HG03159 (cell line): ENCODE measurements at regions not wholly inside any gene's neighbourhood (a gene's known extent, or its start where the extent isn't known, plus 50 kb on each side); places are given as distances from the start of the nearest gene placed in this dataset.
"Not testable (repeated sequence)": the region's sequence is repeated elsewhere in the genome, so short reads cannot be mapped to it uniquely, and the experiment has no call there.

Experiments used
- ATAC-seq: cut with Tn5 transposase; IDR thresholded peaks from one replicate; pipeline ENCODE4 v1.9.1; 2021; ENCODE audit warnings: mild to moderate bottlenecking, moderate library complexity; ENCODE audit not compliant: unreplicated experiment

DNA sequence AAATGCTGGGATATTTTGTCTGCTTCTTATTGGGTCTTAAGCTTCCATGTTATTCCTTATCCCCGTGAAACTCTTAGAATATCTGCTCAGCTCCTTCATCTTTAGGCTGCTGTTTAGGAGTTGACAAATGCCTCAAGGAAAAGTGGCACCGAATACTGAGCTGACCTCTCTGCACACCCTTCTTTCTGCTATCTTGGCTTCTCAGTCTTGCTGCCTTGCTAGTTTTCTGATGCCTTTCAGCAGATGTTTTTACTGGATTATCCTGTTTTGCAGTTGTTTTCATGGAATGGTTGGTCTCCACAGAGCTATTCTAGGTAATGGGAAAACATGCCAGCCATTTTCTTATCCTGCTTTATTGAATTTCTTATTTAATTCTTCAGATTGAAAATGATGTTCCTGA, 86.3 kb downstream of the GYPE start:
- no peak for ATAC-seq

DNA sequence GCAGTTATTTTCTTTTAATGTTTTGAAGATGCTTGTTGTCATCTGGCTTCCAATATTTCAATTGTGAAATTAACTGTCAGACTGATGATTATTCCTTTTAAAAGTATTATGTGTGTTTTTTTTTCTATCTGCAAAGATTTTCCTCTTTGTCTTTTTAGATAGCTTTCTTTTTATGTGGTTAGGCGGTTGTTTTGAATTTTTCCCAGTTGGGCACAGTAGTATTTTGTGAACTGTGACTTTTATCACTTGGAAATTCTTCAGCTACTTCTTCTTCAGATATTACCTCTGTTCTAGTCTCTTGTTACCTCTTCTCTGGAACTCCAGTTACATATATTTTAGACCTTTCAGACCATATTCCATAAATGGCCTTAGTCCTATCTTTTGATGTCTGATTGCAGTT, 87.5 kb downstream of the GYPE start:
- not testable (repeated sequence) for ATAC-seq

DNA sequence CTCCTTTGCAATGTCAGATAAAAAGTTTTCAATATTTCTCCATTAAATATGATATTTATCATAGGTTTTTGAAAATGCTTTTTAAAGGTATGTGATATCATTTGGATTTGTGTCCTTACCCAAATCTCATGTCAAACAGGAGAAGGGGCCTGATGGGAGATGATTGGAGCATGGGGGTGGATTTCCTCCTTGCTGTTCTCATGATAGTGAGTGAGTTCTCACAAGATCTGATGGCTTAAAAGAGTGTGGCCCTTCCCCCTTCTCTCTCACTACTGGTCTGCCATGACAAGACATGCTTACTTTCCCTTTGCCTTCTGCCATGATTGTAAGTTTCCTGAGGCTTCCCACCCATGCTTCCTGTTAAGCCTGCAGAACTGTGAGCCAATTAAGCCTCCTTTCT, 90.0 kb downstream of the GYPE start:
- ATAC-seq, result not testable (repeated sequence)

DNA sequence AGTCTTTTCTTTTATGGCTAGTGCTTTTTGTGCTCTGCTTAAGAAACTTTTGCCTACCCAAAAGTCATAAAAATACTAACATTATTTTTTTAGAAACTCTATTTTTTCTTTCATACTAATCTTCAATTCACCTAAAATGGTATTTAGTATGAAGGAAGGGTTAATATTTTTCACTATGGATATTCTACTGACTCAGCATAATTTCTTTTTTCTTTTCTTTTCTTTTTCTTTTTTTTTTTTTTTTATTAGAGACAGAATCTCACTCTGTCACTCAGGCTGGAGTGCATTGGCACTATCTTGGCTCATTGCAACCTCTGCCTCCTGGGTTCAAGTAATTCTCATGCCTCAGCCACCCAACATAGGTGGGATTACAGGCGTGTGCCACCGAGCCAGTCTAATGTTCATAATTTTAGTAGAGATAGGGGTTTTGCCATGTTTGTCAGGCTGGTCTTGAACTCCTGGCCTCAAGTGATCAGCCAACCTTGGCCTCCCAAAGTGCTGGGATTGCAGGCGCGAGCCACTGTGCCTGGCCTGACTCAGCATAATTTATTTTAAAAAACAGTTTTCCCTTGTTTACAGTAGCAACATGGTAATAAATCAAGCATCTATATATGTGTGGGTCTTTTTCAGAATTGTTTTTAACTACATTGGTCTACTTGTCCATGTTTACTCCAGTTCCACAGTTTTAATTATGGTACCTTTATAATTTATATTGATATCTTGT, 91.8 kb downstream of the GYPE start:
- ATAC-seq, result not testable (repeated sequence)

DNA sequence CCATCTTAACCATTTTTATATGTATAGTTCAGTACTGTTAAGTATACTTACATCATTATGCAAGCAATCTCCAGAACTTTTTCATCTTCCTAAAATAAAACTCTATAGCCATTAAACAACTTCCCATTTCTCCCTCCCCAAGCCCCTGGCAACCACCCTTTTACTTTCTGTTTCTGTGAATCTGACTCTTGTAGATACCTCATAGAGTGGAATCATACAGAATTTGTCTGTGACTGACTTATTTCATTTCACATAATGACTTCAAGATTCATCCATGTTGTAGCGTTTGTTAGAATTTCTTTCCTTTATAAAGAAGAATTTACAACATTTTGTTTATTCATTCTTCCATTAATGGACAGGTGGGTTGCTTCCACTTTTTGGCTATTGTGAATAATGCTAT, 91.2 kb upstream of the FREM3 start:
- ATAC-seq, result not testable (repeated sequence)

DNA sequence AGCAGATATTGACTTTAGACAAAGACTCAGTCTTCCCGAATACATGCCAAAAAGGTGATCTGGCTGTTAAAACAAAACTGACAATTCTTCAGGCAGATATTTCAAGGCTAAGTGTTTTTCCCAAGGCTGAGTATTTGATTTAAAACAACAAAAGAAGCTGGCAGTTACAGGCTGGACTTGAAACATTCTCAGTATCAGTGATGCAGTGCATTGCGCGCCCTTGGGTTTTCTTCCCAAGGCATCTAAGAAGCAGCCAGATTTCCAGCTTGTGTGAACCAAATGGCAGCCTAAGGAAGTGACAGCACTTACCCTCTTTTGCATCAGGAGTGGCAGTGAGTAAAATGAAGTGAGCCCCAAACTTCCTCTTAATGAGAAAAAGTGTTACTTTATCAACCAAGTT, 90.0 kb upstream of the FREM3 start:
- ATAC-seq, result not testable (repeated sequence)

DNA sequence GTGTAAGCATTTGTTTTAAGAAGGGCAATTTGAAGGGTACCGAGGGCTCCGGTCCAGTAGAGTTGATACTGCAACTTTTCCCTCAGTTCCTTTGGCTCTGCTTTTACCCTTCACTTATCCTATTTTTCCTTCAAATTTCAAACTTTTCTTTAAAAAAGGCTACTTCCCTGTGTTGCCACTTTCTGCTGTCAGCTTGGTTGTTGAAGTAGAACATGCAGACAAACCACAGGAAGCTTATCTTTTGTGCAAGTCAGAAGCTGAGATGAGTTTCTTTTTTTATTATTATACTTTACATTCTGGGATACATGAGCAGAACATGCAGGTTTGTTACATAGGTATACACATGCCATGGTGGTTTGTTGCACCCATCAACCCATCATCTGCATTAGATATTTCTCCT, 89.1 kb upstream of the FREM3 start:
- not testable (repeated sequence) for ATAC-seq

DNA sequence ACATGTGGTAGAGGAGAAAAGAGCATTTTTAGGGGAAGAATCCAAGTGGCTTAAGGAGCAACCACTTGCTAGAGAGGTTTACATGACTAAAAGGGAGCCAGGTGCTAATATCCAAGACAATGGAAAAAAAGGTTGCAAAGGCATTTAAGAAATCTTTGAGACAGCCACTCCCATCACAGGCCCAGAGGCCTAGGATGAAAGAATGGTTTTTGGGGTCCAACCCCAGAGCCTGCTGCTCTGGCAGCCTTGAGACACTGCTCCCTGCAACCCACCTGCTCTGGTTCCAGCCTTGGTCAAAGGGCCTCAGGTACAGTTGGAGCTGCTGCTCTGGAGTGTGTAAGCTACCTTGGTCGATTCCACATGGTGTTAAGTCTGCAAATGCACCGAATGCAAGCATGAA, 84.1 kb upstream of the FREM3 start:
- no peak for ATAC-seq

DNA sequence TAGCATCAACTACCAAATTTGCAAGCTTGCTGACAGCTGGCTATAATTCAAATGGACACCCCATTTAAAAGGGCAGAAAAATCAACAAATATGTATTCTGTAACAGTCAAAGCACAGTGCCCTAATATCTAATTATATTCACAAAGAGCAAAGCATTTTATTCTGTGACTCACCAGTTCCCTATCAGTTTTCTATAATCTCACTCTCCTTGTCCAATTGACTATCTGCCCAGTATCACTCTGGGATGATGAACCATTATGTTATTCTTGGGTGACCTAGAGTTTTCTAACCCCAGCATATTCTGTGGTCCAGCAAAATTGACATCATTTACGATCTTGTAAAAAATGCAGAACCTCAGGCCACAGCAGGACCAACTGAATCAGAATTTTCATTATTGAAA, 82.0 kb upstream of the FREM3 start:
- no peak for ATAC-seq

DNA sequence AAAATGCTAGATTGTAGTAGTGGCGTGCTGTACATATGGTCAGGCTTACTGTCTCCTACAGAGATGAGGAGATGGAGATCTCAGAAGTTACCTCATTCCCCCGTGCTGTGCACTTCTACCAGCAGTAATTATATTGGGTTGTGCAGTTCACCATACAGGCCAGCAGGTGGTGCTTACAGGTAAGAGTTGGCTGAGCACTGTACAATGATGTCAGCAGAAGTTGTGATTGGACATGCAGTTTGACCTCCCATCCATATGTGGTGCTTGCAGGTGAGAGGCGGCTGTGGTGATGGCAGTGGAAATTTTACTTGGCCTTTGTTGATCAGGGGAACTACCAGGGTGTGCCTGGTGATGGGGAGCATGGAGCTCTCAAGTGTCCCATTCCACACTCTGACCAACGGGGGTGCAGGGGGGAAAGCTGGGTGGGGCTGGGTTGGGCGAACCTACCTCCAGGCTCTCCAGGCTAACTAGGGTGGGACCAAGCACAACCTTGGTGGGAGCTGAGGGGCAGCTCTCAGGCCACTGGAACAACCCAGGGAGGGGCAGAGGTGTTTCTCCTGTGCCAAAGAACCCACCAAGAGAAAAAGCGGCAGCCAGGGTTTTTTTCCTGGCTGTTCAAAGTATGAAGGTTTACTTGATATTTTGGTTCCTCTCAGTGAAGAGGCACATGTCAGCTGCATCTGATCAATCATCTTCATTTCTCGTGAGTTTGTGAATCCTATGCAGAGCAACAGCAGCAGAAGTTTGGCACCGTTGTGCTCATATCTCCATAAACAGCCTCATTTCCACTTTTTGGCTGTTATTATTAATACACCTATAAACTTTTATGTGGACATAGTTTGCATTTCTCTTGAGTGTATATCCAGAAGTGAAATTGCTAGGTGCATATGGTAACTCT, 73.8 kb upstream of the FREM3 start:
- peak; percentile 100 for ATAC-seq

DNA sequence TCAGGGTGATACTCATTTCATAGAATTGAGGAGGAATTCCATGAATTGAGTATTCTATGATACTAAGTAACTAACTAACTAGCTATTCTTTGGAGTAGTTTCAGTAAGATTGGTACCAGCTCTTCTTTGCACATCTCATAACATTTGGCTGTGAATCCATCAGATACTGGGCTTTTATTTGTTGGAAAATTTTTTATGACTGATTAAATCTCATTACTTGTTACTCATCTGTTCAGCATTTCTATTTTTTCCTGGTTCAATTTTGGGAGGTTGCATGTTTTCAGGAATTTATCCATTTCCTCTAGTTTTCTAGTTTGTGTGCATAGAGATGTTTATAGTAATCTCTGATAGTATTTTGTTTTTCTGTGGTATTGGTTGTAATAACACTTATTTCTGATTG, 70.8 kb upstream of the FREM3 start:
- ATAC-seq, result no peak

DNA sequence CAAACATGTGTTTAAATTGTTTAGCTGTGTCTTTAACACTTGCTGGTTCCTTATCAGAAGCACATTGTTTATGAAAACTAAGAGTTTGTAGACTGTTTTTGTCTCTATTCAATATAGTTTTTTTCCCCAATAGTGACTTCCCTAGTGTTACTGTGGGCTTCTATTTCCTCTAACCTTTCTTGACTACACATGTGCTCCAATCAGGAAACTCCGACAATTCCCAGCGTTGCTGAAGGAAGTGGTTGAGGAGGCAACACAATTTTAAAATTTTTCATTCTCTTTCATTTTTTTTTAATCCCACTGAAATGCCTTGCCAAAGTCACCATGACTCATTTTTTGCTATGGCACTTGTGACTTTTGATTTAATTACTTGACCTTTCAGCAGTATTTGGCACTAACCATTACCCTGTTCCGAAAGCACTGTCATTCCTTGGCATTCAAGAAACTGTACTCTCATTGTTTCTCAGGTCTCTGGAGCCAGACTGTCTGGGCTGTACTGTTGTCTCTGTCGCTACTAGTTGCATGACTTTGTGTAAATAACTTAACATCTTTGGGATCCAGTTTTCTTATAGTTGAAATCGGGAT, 67.6 kb upstream of the FREM3 start:
- no peak for ATAC-seq

DNA sequence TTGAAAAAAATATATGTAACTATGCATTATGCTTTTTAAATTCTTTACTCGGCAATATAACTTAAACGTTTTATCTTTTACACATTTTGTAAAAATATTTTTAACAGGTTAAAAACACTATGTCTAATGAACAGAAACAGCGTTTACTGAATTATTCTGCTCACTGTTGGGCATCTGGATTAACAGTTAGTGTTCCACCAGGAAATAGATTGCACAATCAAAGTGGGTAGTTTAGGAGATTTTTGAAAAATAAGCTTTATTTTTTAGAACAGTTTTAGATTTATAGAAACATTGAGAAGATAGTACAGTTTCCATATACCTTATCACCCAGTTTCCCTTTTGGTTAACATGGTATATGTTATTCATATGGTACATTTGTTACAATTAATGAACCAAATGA, 63.1 kb upstream of the FREM3 start:
- ATAC-seq, result no peak

DNA sequence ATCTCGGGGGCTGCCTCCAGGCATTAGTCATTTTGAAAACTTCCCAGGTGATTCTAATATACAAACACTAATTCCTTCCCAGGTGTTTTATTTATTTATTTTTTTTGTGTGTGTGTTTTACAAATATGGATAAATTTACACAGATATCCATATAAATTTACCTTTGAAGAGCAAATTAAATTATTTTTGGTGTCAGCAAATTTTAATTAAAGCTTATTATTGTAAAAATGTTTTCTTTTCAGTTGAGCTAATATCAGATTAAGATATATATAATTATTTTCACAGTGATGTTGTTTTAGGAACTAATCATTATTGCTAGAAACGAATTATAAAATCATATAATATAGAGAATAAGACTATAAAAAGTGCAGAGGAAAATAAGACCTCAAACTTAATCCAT, 62.0 kb upstream of the FREM3 start:
- ATAC-seq, result no peak
